Spleen (tissue), 11 donors: ENCODE measurements at regions not wholly inside any gene's neighbourhood (a gene's known extent, or its start where the extent isn't known, plus 50 kb on each side); places are given as distances from the start of the nearest gene placed in this dataset.
"Not testable (repeated sequence)": the region's sequence is repeated elsewhere in the genome, so short reads cannot be mapped to it uniquely, and the experiment has no call there.

Source experiments
- DNase-seq: peaks from one replicate; pipeline ENCODE4 v3.0.0-alpha.2; 2020
- H3K27ac ChIP-seq, 8 donors: fragments of 200-600 bp; sonication (generic) in 7 of 8; 1 replicate in 4 of 8; 2 replicates in 4 of 8; pipeline versions ENCODE4 v1.5.0 to v1.8.0; 2016 to 2021; ENCODE audit warnings: inconsistent platforms in 4 of 8, mild to moderate bottlenecking in 4 of 8, moderate library complexity in 1 of 8
- H3K27me3 ChIP-seq, 7 donors: fragments of 200-600 bp; sonication (generic) in 6 of 7; replicated peaks in 1 of 7; 1 replicate in 4 of 7; 2 replicates in 3 of 7; pipeline versions ENCODE4 v1.5.0 to v1.8.0; 2016 to 2021; ENCODE audit warnings: inconsistent platforms in 3 of 7, mild to moderate bottlenecking in 1 of 7
- H3K36me3 ChIP-seq, 6 donors: fragments of 200-600 bp; sonication (generic) in 5 of 6; 1 replicate in 4 of 6; 2 replicates in 2 of 6; pipeline versions ENCODE4 v1.5.0 to v1.8.0; 2016 to 2021; ENCODE audit warnings: inconsistent platforms in 2 of 6
- H3K4me1 ChIP-seq, 6 donors: fragments of 200-600 bp; sonication (generic) in 5 of 6; 1 replicate in 3 of 6; 2 replicates in 3 of 6; pipeline versions ENCODE4 v1.5.0 to v1.8.0; 2016 to 2021; ENCODE audit warnings: inconsistent platforms in 3 of 6
- H3K4me3 ChIP-seq, 8 donors: fragments of 200-600 bp; sonication (generic) in 7 of 8; 1 replicate in 4 of 8; 2 replicates in 4 of 8; pipeline versions ENCODE4 v1.5.0 to v1.8.0; 2016 to 2021; ENCODE audit warnings: inconsistent platforms in 4 of 8, mild to moderate bottlenecking in 4 of 8, moderate library complexity in 2 of 8
- H3K9me3 ChIP-seq, 8 donors: fragments of 200-600 bp; sonication (generic) in 7 of 8; 1 replicate in 4 of 8; 2 replicates in 4 of 8; pipeline versions ENCODE4 v1.5.0 to v1.8.0; 2016 to 2021; ENCODE audit warnings: inconsistent platforms in 4 of 8
- CTCF ChIP-seq, 11 experiments: fragments of 200-600 bp in 7 of 11; fragments of 450-650 bp in 4 of 11; sonication (generic) in 4 of 11; IDR thresholded peaks in 8 of 11; conservative IDR thresholded peaks in 3 of 11; 1 replicate in 7 of 11; 2 replicates in 4 of 11; pipeline versions ENCODE4 v1.4.0 to v1.8.0; 2016 to 2021; ENCODE audit warnings: antibody characterized with exemption in 11 of 11, inconsistent platforms in 4 of 11, mild to moderate bottlenecking in 1 of 11
- POLR2A ChIP-seq, 3 donors: fragments of 450-650 bp; IDR thresholded peaks; one replicate each; pipeline ENCODE4 v1.5.1; 2017; ENCODE audit warnings: antibody characterized with exemption in 3 of 3, mild to moderate bottlenecking in 1 of 3
- POLR2AphosphoS5 ChIP-seq, 3 donors: sonication (generic); formaldehyde crosslinking; IDR thresholded peaks; one replicate each; pipeline ENCODE4 v1.5.1; 2017; ENCODE audit warnings: antibody characterized with exemption in 3 of 3
- WGBS, 5 donors: extraction: QIAGEN DNeasy Blood & Tissue Kit in 3 of 5; methylation state at CpG; one replicate each; pipeline versions ENCODE4 v1.1.5 to v1.1.7; 2013 to 2018; 5-methylcytosine and 5-hydroxymethylcytosine counted together
- intact Hi-C: fragments of 100-400 bp; cut with DNase I; formaldehyde crosslinking; loops from one replicate; pipeline ENCODE4 v1.15.0; 2023; ENCODE audit warnings: low total_unique reads
- donor health status: healthy with polysubstance abuse.
- donor health status: DM: no; HTN: no; CAD: no; lungs with moderate emphysema.
- donor health status: DM: no; HTN: no; CAD: no.
- donor health status: Bipolar disorder and iron deficiency.
- donor health status: healthy.
- donor health status: DM: no; HTN: no; CAD: no.
- donor health status: DM: yes; HTN: yes; CAD: no.

- H3K27ac ChIP-seq = no peak overlapping the region
- H3K9me3 ChIP-seq = no peaks in the 10 kb centered on the region
- no peaks in the 10 kb centered on the region for H3K36me3 ChIP-seq
- H3K4me1 ChIP-seq = no peaks in the 10 kb centered on the region
- no peak for TF ChIP-seq POLR2A (IDR thresholded peaks at IDR 0.05)
- no peak for TF ChIP-seq CTCF (IDR thresholded peaks at IDR 0.05 in 8 of 11, conservative IDR thresholded peaks at IDR 0.05 in 3 of 11)
- TF ChIP-seq POLR2AphosphoS5 (IDR thresholded peaks at IDR 0.05) = no peak
- intact Hi-C loops = no loop called here
- no peak for DNase-seq
- no peak overlapping the region for H3K4me3 ChIP-seq
- 55 to 67% (median 62%) methylated on average over 7 of the region's 7 CpGs for WGBS, 5 donors
- peaks cover 0 to 40% (median 0%) of the 10 kb centered on the region in 7 donors for H3K27me3 ChIP-seq
These were observed 333.6 kb downstream of the METTL4 start for GRCh38 chr18:2237706-2238105.

- DNase-seq = no peak
- Histone ChIP-seq H3K4me1 (no peaks in the 10 kb centered on the region), H3K27ac (no peak overlapping the region), H3K36me3 (no peaks in the 10 kb centered on the region), H3K9me3 (no peaks in the 10 kb centered on the region), H3K4me3 (no peak overlapping the region), H3K27me3 (peaks cover 0 to 44% (median 0%) of the 10 kb centered on the region in 7 donors)
- 79 to 87% (median 81%) methylated on average over 4 of the region's 4 CpGs for WGBS, 5 donors
- no peak for TF ChIP-seq POLR2AphosphoS5 (IDR thresholded peaks at IDR 0.05)
- TF ChIP-seq CTCF (IDR thresholded peaks at IDR 0.05 in 8 of 11, conservative IDR thresholded peaks at IDR 0.05 in 3 of 11) = no peak
- no peak for TF ChIP-seq POLR2A (IDR thresholded peaks at IDR 0.05)
- intact Hi-C loops = no loop called here
These were observed 331.0 kb downstream of the METTL4 start for GRCh38 chr18:2240311-2240705.

DNA sequence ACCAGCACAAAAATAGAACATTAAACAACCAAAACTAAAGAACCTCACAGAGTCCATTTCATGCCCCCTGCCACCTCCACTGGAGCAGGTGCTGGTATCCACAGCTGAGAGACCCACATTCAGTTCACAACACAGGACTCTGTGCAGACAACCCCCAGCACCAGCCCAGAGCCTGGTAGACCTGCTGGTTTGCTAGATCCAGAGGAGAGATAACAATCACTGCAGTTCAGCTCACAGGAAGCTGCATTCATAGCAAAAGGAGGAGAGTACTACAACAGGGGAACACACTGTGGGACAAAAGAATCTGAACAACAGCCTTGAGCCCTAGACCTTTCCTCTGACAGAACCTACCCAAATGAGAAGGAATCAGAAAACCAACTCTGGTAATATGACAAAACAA is 326.7 kb downstream of the METTL4 start:
- Histone ChIP-seq H3K4me1 (no peaks in the 10 kb centered on the region), H3K27me3 (peaks cover 0 to 25% (median 0%) of the 10 kb centered on the region in 7 donors), H3K4me3 (no peak overlapping the region), H3K36me3 (no peaks in the 10 kb centered on the region), H3K9me3 (no peaks in the 10 kb centered on the region), H3K27ac (no peak overlapping the region)
- intact Hi-C loops = no loop called here
- no peak for DNase-seq
- no peak for TF ChIP-seq POLR2AphosphoS5 (IDR thresholded peaks at IDR 0.05)
- TF ChIP-seq CTCF (IDR thresholded peaks at IDR 0.05 in 8 of 11, conservative IDR thresholded peaks at IDR 0.05 in 3 of 11) = no peak
- no peak for TF ChIP-seq POLR2A (IDR thresholded peaks at IDR 0.05)

DNA sequence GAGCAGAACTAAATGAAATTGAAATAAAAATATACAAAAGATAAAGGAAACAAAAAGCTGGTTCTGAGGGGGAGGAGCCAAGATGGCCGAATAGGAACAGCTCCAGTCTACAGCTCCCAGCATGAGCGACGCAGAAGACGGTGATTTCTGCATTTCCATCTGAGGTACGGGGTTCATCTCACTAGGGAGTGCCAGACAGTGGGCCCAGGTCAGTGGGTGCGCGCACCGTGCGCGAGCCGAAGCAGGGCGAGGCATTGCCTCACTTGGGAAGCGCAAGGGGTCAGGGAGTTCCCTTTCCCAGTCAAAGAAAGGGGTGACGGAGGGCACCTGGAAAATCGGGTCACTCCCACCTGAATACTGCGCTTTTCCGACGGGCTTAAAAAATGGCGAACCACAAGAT is 324.2 kb downstream of the METTL4 start:
- H3K36me3 ChIP-seq, intact Hi-C loops, H3K27me3 ChIP-seq, H3K4me3 ChIP-seq, DNase-seq, H3K4me1 ChIP-seq, H3K27ac ChIP-seq, H3K9me3 ChIP-seq: not testable (repeated sequence)
- whole genome bisulfite sequencing, 5 donors = 90 to 97% (median 94%) methylated on average over 15 to 19 of the region's 19 CpGs

DNA sequence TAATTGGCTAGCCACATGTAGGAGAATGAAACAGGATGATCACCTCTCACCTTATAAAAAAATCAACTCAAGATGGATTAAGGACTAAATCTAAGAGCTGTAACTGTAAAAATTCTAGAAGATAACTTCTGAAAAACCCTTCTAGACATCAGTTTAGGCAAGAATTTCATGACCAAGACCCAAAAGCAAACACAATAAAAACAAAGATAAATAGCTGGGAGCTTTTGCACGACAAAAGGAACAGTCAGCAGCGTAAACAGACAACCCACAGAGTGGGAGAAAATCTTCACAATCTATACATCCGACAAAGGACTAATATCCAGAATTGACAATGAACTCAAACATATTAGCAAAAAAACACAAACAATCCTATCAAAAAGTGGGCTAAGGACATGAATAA is 316.3 kb downstream of the METTL4 start:
- intact Hi-C loops = no loop called here
- 80 to 93% (median 91%) methylated on average over 3 of the region's 3 CpGs for WGBS, 5 donors

More for the DNA sequence above, 316.3 kb downstream of the METTL4 start:
- H3K9me3 ChIP-seq = peaks cover 0 to 24% (median 5%) of the 10 kb centered on the region in 8 donors
- H3K4me3 ChIP-seq = no peak overlapping the region
- H3K27me3 ChIP-seq = no peaks in the 10 kb centered on the region
- no peak for DNase-seq
- no peak for TF ChIP-seq CTCF (IDR thresholded peaks at IDR 0.05 in 8 of 11, conservative IDR thresholded peaks at IDR 0.05 in 3 of 11)
- no peak for TF ChIP-seq POLR2A (IDR thresholded peaks at IDR 0.05)
- TF ChIP-seq POLR2AphosphoS5 (IDR thresholded peaks at IDR 0.05) = no peak
- no peaks in the 10 kb centered on the region for H3K4me1 ChIP-seq
- no peaks in the 10 kb centered on the region for H3K36me3 ChIP-seq
- no peak overlapping the region for H3K27ac ChIP-seq
